GM13976 (cell line): ENCODE measurements at regions not wholly inside any gene's neighbourhood (a gene's known extent, or its start where the extent isn't known, plus 50 kb on each side); places are given as distances from the start of the nearest gene placed in this dataset.

Experiments used
- DNase-seq: peaks from one replicate; pipeline ENCODE4 v3.0.0; 2012; ENCODE audit warnings: low spot score
- CTCF ChIP-seq: IDR thresholded peaks from 2 replicates; pipeline ENCODE4 v1.5.1; 2012; ENCODE audit warnings: borderline replicate concordance, mild to moderate bottlenecking; ENCODE audit not compliant: insufficient read depth; ENCODE audit errors: extremely low read depth, missing control alignments, control extremely low read depth
- in situ Hi-C: fragments of 300-500 bp; cut with MboI; formaldehyde crosslinking; loops from one replicate; pipeline ENCODE4 v1.12.0; 2022; ENCODE audit warnings: low sequenced_read_pairs, mixed read lengths, inconsistent platforms; ENCODE audit not compliant: unreplicated experiment

- in situ Hi-C loops, result no loop called here
- DNase-seq, result no peak
- TF ChIP-seq CTCF, result no peak
Measured at GRCh38 chr16:66166490-66166889, 200.0 kb upstream of the CDH5 start.

GRCh38 chr16:66165879-66166278 is 200.6 kb upstream of the CDH5 start:
- in situ Hi-C loops, result no loop called here
- DNase-seq, result no peak
- no peak for TF ChIP-seq CTCF

- no peak for TF ChIP-seq CTCF
- DNase-seq, result no peak
- in situ Hi-C loops, result no loop called here
Measured at GRCh38 chr16:66164581-66165247, 201.8 kb upstream of the CDH5 start.

- DNase-seq, result no peak
- TF ChIP-seq CTCF, result no peak
- in situ Hi-C loops, result no loop called here
Measured at GRCh38 chr16:66162821-66163220, 203.7 kb upstream of the CDH5 start.

GRCh38 chr16:66161942-66162341 is 204.5 kb upstream of the CDH5 start:
- in situ Hi-C loops, result no loop called here
- no peak for TF ChIP-seq CTCF

GRCh38 chr16:66161269-66161668 is 205.2 kb upstream of the CDH5 start:
- no peak for DNase-seq
- in situ Hi-C loops, result no loop called here
- TF ChIP-seq CTCF, result no peak

More at GRCh38 chr16:66161942-66162341, 204.5 kb upstream of the CDH5 start:
- DNase-seq, result no peak
